Activated B cell treated with CpG ODN at 0.5 μM for 24 hours (primary cell): ENCODE measurements at regions not wholly inside any gene's neighbourhood (a gene's known extent, or its start where the extent isn't known, plus 50 kb on each side); places are given as distances from the start of the nearest gene placed in this dataset.

Experiments used
- ATAC-seq: fragments of 200-7000 bp; cut with Tn5 transposase; one replicate; pipeline ENCODE4 v1.10.0; 2021; ENCODE audit warnings: low read depth, mild to moderate bottlenecking, moderate library complexity
- CTCF ChIA-PET: fragments of 350-600 bp; sonication (Branson Sonifier 250); formaldehyde crosslinking; loops from one replicate; lab custom pipeline; 2021; ENCODE audit warnings: antibody characterized with exemption; lab: Charles Lee
- POLR2A ChIA-PET: fragments of 350-600 bp; sonication (Branson Sonifier 250); formaldehyde crosslinking; loops from one replicate; lab custom pipeline; 2021; ENCODE audit warnings: antibody characterized with exemption; lab: Charles Lee
- DNase-seq: peaks from one replicate; pipeline ENCODE4 v3.0.0; 2022
- H3K27ac Mint-ChIP-seq: one replicate; pipeline ENCODE4 v1.8.0; 2020; ENCODE audit warnings: mixed read lengths
- H3K27me3 Mint-ChIP-seq: one replicate; pipeline ENCODE4 v1.8.0; 2021; ENCODE audit warnings: mixed read lengths
- H3K36me3 Mint-ChIP-seq: one replicate; pipeline ENCODE4 v1.8.0; 2021; ENCODE audit warnings: low read depth, mixed read lengths
- H3K4me1 Mint-ChIP-seq: one replicate; pipeline ENCODE4 v1.8.0; 2021; ENCODE audit warnings: mixed read lengths
- H3K4me3 Mint-ChIP-seq: one replicate; pipeline ENCODE4 v1.8.0; 2020; ENCODE audit warnings: mild to moderate bottlenecking, mixed read lengths
- H3K9me3 Mint-ChIP-seq: one replicate; pipeline ENCODE4 v1.8.0; 2020; ENCODE audit warnings: mixed read lengths
- CTCF ChIP-seq: fragments of 200-600 bp; IDR thresholded peaks from one replicate; pipeline ENCODE4 v1.8.0; 2022; ENCODE audit warnings: antibody characterized with exemption, mild to moderate bottlenecking
- intact Hi-C: fragments of 100-400 bp; cut with micrococcal nuclease; formaldehyde crosslinking; loops from one replicate; pipeline ENCODE4 v1.15.1; 2024

- DNase-seq (no peak), ATAC-seq (no peak)
- ChIA-PET CTCF (no interaction called here), POLR2A (no interaction called here)
- no peaks in the 10 kb centered on the region for H3K27me3 Mint-ChIP-seq
- no peaks in the 10 kb centered on the region for H3K36me3 Mint-ChIP-seq
- no peaks in the 10 kb centered on the region for H3K4me1 Mint-ChIP-seq
- H3K4me3 Mint-ChIP-seq: no peak overlapping the region
- no peak overlapping the region for H3K27ac Mint-ChIP-seq
- no peaks in the 10 kb centered on the region for H3K9me3 Mint-ChIP-seq
- intact Hi-C loops: no loop called here
- TF ChIP-seq CTCF: no peak
These were observed 192.5 kb downstream of the MFSD1 start for GRCh38 chr3:158994386-158994785.

- no peak for ATAC-seq
- Mint-ChIP-seq H3K36me3 (no peaks in the 10 kb centered on the region), H3K27ac (no peak overlapping the region), H3K9me3 (no peaks in the 10 kb centered on the region), H3K4me3 (no peak overlapping the region), H3K4me1 (no peaks in the 10 kb centered on the region), H3K27me3 (no peaks in the 10 kb centered on the region)
- no peak for TF ChIP-seq CTCF
- POLR2A ChIA-PET: no interaction called here
- intact Hi-C loops: no loop called here
- CTCF ChIA-PET: no interaction called here
- no peak for DNase-seq
These were observed 199.9 kb downstream of the MFSD1 start for GRCh38 chr3:159001711-159002110.

GRCh38 chr3:159005137-159005536 lies 203.3 kb downstream of the MFSD1 start:
- intact Hi-C loops: no loop called here
- no peak for DNase-seq
- Mint-ChIP-seq H3K36me3 (no peaks in the 10 kb centered on the region), H3K4me3 (no peak overlapping the region), H3K27me3 (no peaks in the 10 kb centered on the region), H3K9me3 (no peaks in the 10 kb centered on the region), H3K4me1 (no peaks in the 10 kb centered on the region), H3K27ac (no peak overlapping the region)
- CTCF ChIA-PET: no interaction called here
- TF ChIP-seq CTCF: no peak
- POLR2A ChIA-PET: no interaction called here
- ATAC-seq: no peak

GRCh38 chr3:159007331-159007730 lies 205.5 kb downstream of the MFSD1 start:
- no peak for TF ChIP-seq CTCF
- POLR2A ChIA-PET: no interaction called here
- DNase-seq (no peak), ATAC-seq (no peak)
- Mint-ChIP-seq H3K9me3 (no peaks in the 10 kb centered on the region), H3K27ac (no peak overlapping the region), H3K27me3 (no peaks in the 10 kb centered on the region), H3K36me3 (no peaks in the 10 kb centered on the region), H3K4me1 (no peaks in the 10 kb centered on the region), H3K4me3 (no peak overlapping the region)
- intact Hi-C loops: no loop called here
- CTCF ChIA-PET: no interaction called here

GRCh38 chr3:159008401-159008800 lies 206.5 kb downstream of the MFSD1 start:
- intact Hi-C loops: no loop called here
- Mint-ChIP-seq H3K27me3 (no peaks in the 10 kb centered on the region), H3K4me3 (no peak overlapping the region), H3K9me3 (no peaks in the 10 kb centered on the region), H3K4me1 (no peaks in the 10 kb centered on the region), H3K36me3 (no peaks in the 10 kb centered on the region), H3K27ac (no peak overlapping the region)
- DNase-seq: no peak
- TF ChIP-seq CTCF: no peak
- CTCF ChIA-PET: no interaction called here
- POLR2A ChIA-PET: no interaction called here
- ATAC-seq: no peak
